Kidney (tissue), 13 donors: ENCODE measurements at regions not wholly inside any gene's neighbourhood (a gene's known extent, or its start where the extent isn't known, plus 50 kb on each side); places are given as distances from the start of the nearest gene placed in this dataset.

ENCODE experiments used
- DNase-seq, 5 donors: peaks; one replicate each; pipeline ENCODE4 v3.0.0-alpha.2; 2013 to 2020
- FAIRE-seq: peaks from 2 replicates; lab custom pipeline; 2012; peaks lifted over from hg19 to GRCh38; lab: Jason Lieb, UNC
- H3K27ac ChIP-seq, 2 donors: one replicate each; pipeline ENCODE4 v1.7.0; 2013; ENCODE audit warnings: low read depth in 2 of 2, low read length in 2 of 2, inconsistent platforms in 1 of 2
- H3K27me3 ChIP-seq: one replicate; pipeline ENCODE4 v1.7.1; 2013; ENCODE audit warnings: low read length, inconsistent platforms; ENCODE audit not compliant: control insufficient read depth, insufficient read depth
- H3K36me3 ChIP-seq, 3 donors: one replicate each; pipeline versions ENCODE4 v1.7.0 to v1.7.1; 2013; ENCODE audit warnings: low read length in 3 of 3, control low read depth in 1 of 3, inconsistent platforms in 1 of 3; ENCODE audit not compliant: insufficient read depth in 3 of 3, control insufficient read depth in 2 of 3
- H3K4me1 ChIP-seq, 3 donors: one replicate each; pipeline versions ENCODE4 v1.7.0 to v1.7.1; 2013; ENCODE audit warnings: low read length in 3 of 3, inconsistent platforms in 1 of 3, low read depth in 1 of 3; ENCODE audit not compliant: control insufficient read depth in 2 of 3, insufficient read depth in 2 of 3
- H3K4me3 ChIP-seq, 3 donors: one replicate each; pipeline versions ENCODE4 v1.7.0 to v1.8.1; 2013; ENCODE audit warnings: low read length in 3 of 3, control low read depth in 1 of 3, inconsistent platforms in 1 of 3
- H3K9ac ChIP-seq, 3 donors: one replicate each; pipeline versions ENCODE4 v1.7.0 to v1.7.1; 2013; ENCODE audit warnings: low read length in 3 of 3, control low read depth in 1 of 3, inconsistent platforms in 1 of 3
- H3K9me3 ChIP-seq, 3 donors: one replicate each; pipeline versions ENCODE4 v1.7.0 to v1.7.1; 2013; ENCODE audit warnings: low read length in 3 of 3, control low read depth in 1 of 3, inconsistent platforms in 1 of 3; ENCODE audit not compliant: control insufficient read depth in 2 of 3, insufficient read depth in 1 of 3
- CTCF ChIP-seq: IDR thresholded peaks from 3 replicates; pipeline ENCODE4 v1.5.1; 2012; ENCODE audit warnings: mild to moderate bottlenecking, moderate library complexity, borderline replicate concordance; ENCODE audit not compliant: insufficient read depth; ENCODE audit errors: extremely low read depth
- intact Hi-C: fragments of 100-400 bp; cut with DNase I; formaldehyde crosslinking; loops from one replicate; pipeline ENCODE4 v1.11.1; 2022
- donor health status: control.
- donor health status: control.
- donor health status: control.
- donor health status: control.
- donor health status: control.
- donor health status: DM: yes; HTN: yes; CAD: no.
- donor health status: Normal renal cell carcinoma (clear cell type).

- Histone ChIP-seq H3K4me3 (peak overlapping the region in 1 of 3 donors; percentile 29), H3K36me3 (no peaks in the 10 kb centered on the region), H3K9me3 (no peaks in the 10 kb centered on the region), H3K27ac (no peak overlapping the region), H3K27me3 (no peaks in the 10 kb centered on the region), H3K9ac (no peak overlapping the region), H3K4me1 (no peaks in the 10 kb centered on the region)
- FAIRE-seq (no peak), DNase-seq (no peak)
- intact Hi-C loops = no loop called here
- no peak for TF ChIP-seq CTCF
These were observed 724.5 kb upstream of the RAG2 start for GRCh38 chr11:37322333-37323194.

DNA sequence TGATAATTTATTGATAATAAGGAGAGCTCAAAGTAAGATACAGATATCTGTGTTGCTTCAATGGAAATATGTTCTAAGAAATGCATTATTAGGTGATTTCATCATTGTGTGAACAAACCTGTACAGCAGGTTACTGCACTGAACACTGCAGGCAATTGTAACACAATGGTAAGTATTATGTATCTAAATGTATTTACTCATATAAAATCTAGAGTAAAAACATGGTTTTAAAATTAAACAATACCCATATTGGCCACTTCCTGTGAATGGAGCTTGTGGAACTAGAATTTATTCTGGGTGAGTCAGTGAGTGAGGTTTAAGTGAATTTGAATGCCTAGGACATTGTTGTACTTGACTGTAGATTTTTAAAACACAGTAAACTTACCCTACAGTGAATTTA is 722.9 kb upstream of the RAG2 start:
- no peak for FAIRE-seq

GRCh38 chr11:37317803-37318202 is 719.8 kb upstream of the RAG2 start:
- no peak for TF ChIP-seq CTCF
- no peak overlapping the region for H3K4me3 ChIP-seq
- H3K9ac ChIP-seq = no peak overlapping the region
- H3K4me1 ChIP-seq = no peaks in the 10 kb centered on the region
- H3K36me3 ChIP-seq = no peaks in the 10 kb centered on the region
- FAIRE-seq (no peak), DNase-seq (no peak)
- intact Hi-C loops = no loop called here
- no peak overlapping the region for H3K27ac ChIP-seq
- H3K9me3 ChIP-seq = no peaks in the 10 kb centered on the region
- H3K27me3 ChIP-seq = no peaks in the 10 kb centered on the region

More for the DNA sequence above, 722.9 kb upstream of the RAG2 start:
- Histone ChIP-seq H3K27ac (no peak overlapping the region), H3K4me3 (no peak overlapping the region), H3K9me3 (no peaks in the 10 kb centered on the region), H3K36me3 (no peaks in the 10 kb centered on the region), H3K27me3 (no peaks in the 10 kb centered on the region), H3K4me1 (no peaks in the 10 kb centered on the region), H3K9ac (no peak overlapping the region)
- TF ChIP-seq CTCF = no peak
- peak in 2 of 5 donors; percentile 8 to 10 for DNase-seq
- intact Hi-C loops = no loop called here

DNA sequence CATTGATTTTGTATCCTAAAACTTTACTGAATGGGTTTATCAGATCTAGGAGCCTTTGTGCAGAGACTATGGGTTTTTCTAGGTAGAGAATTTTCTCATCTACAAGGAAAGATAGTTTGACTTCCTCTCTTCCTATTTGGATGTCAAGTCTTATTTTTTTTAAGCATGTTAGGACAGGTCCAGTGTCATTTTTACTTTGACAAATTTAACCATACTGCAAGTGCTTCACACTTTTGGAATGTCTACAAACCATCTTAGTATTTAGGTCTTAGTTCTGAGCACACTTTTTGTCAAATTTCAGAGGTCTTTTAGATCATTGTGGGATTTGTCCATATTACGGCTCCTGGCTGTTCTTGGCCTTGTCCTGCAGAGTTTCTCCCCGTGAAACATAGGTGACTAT is 715.2 kb upstream of the RAG2 start:
- TF ChIP-seq CTCF = no peak
- Histone ChIP-seq H3K9me3 (peaks cover 0 to 3% (median 0%) of the 10 kb centered on the region in 3 donors), H3K4me1 (no peaks in the 10 kb centered on the region), H3K9ac (no peak overlapping the region), H3K27me3 (no peaks in the 10 kb centered on the region), H3K27ac (no peak overlapping the region), H3K36me3 (no peaks in the 10 kb centered on the region), H3K4me3 (no peak overlapping the region)
- no peak for FAIRE-seq
- intact Hi-C loops = no loop called here
- no peak for DNase-seq
